HepG2 (cell line): ENCODE measurements at regions not wholly inside any gene's neighbourhood (a gene's known extent, or its start where the extent isn't known, plus 50 kb on each side); places are given as distances from the start of the nearest gene placed in this dataset.

Experiments
- ATAC-seq: fragments of 200-7000 bp; cut with Tn5 transposase; 3 replicates; pipeline ENCODE4 v1.9.1; 2020; ENCODE audit warnings: mild to moderate bottlenecking, moderate library complexity
- BruUV-seq: library from RNA; stranded (reverse); fragments of 400-500 nt; replicated peaks from 2 replicates; lab custom pipeline; 2021; lab: Mats Ljungman, UMichigan
- CTCF ChIA-PET: fragments of 300-600 bp; formaldehyde crosslinking; extraction: SDS; loops from one replicate; lab custom pipeline; 2021; ENCODE audit warnings: low total read pairs, inconsistent platforms, low intra/inter-chr PET ratio; lab: Yijun Ruan, JAX
- POLR2A ChIA-PET: fragments of 350-600 bp; sonication (Branson Sonifier 250); formaldehyde crosslinking; loops from one replicate; lab custom pipeline; 2020; ENCODE audit warnings: antibody characterized with exemption, inconsistent platforms; lab: Yijun Ruan, JAX
- DNase-seq: peaks from one replicate; pipeline ENCODE4 v3.0.0-alpha.2; 2015; ENCODE audit warnings: low spot score
- FAIRE-seq: peaks from 3 replicates; lab custom pipeline; 2011; peaks lifted over from hg19 to GRCh38; lab: Jason Lieb, UNC
- H2AFZ ChIP-seq: one replicate; pipeline ENCODE4 v1.6.1; 2011; ENCODE audit warnings: low read length, inconsistent platforms
- H3K27ac ChIP-seq: fragments of 300-600 bp; 3 replicates; pipeline ENCODE4 v1.8.0; 2011; ENCODE audit warnings: mixed run types, mild to moderate bottlenecking, mixed read lengths, low read length, inconsistent platforms; ENCODE audit not compliant: insufficient read depth; ENCODE audit errors: extremely low read length
- H3K27me3 ChIP-seq, 2 experiments: fragments of 200-600 bp in 1 of 2; 2 replicates in 1 of 2; 3 replicates in 1 of 2; pipeline versions ENCODE4 v1.6.0 to v1.8.0; 2011; ENCODE audit warnings: low read length in 2 of 2, mild to moderate bottlenecking in 2 of 2, moderate library complexity in 2 of 2, inconsistent platforms in 1 of 2; ENCODE audit not compliant: insufficient read depth in 2 of 2, control insufficient read depth in 1 of 2
- H3K36me3 ChIP-seq, 2 experiments: fragments of 200-600 bp in 1 of 2; replicated peaks in 1 of 2; 2 replicates in 1 of 2; 3 replicates in 1 of 2; pipeline versions ENCODE4 v1.5.1 to v1.8.0; 2011; ENCODE audit warnings: low read length in 2 of 2, inconsistent platforms in 1 of 2; ENCODE audit not compliant: insufficient read depth in 2 of 2, control insufficient read depth in 1 of 2
- H3K4me1 ChIP-seq: 2 replicates; pipeline ENCODE4 v1.5.1; 2012; ENCODE audit warnings: low read length, inconsistent platforms; ENCODE audit not compliant: insufficient read depth
- H3K4me2 ChIP-seq: 2 replicates; pipeline ENCODE4 v1.6.0; 2011; ENCODE audit warnings: low read depth, low read length, inconsistent platforms
- H3K4me3 ChIP-seq, 3 experiments: fragments of 200-600 bp in 1 of 3; sonication (generic), shearing (Covaris generic) in 1 of 3; replicated peaks in 1 of 3; 2 replicates each; pipeline ENCODE4 v1.5.1; 2011 to 2016; ENCODE audit warnings: low read length in 3 of 3, inconsistent platforms in 2 of 3, low read depth in 2 of 3, mild to moderate bottlenecking in 2 of 3, control low read depth in 1 of 3, mixed read lengths in 1 of 3; ENCODE audit not compliant: insufficient read depth in 1 of 3
- H3K79me2 ChIP-seq: one replicate; pipeline ENCODE4 v1.6.1; 2011; ENCODE audit warnings: low read length, inconsistent platforms; ENCODE audit not compliant: insufficient read depth
- H3K9ac ChIP-seq: 2 replicates; pipeline ENCODE4 v1.6.0; 2011; ENCODE audit warnings: mild to moderate bottlenecking, low read depth, low read length, inconsistent platforms; ENCODE audit not compliant: insufficient read depth
- H3K9me3 ChIP-seq: 2 replicates; pipeline ENCODE4 v1.5.1; 2012; ENCODE audit warnings: mild to moderate bottlenecking, low read length
- H4K20me1 ChIP-seq: 2 replicates; pipeline ENCODE4 v1.6.0; 2011; ENCODE audit warnings: inconsistent platforms, mild to moderate bottlenecking, low read length, moderate library complexity; ENCODE audit not compliant: insufficient read depth
- HDAC2 ChIP-seq: sonication (generic); formaldehyde crosslinking; IDR thresholded peaks from 2 replicates; pipeline ENCODE4 v1.4.0; 2020; ENCODE audit warnings: missing genetic modification reagents
- MBNL3 ChIP-seq: fragments of 250-450 bp; sonication (Bioruptor Pico); conservative IDR thresholded peaks from 2 replicates; pipeline ENCODE4 v1.8.0; 2022; ENCODE audit warnings: mild to moderate bottlenecking, inconsistent platforms
- NR3C1 ChIP-seq: sonication (generic); formaldehyde crosslinking; IDR thresholded peaks from 2 replicates; pipeline ENCODE4 v1.4.0; 2020; ENCODE audit warnings: missing genetic modification reagents
- RFXAP ChIP-seq: sonication (generic); formaldehyde crosslinking; IDR thresholded peaks from 2 replicates; pipeline ENCODE4 v1.4.0; 2020; ENCODE audit warnings: missing genetic modification reagents, borderline replicate concordance
- RXRB ChIP-seq: IDR thresholded peaks from 2 replicates; pipeline ENCODE4 v1.6.1; 2016; ENCODE audit warnings: borderline replicate concordance, missing genetic modification reagents, missing compliant biosample characterization
- ZKSCAN1 ChIP-seq: fragments of 150-350 bp; IDR thresholded peaks from 2 replicates; pipeline ENCODE4 v1.6.1; 2014; ENCODE audit warnings: low read length
- ZNF101 ChIP-seq: sonication (generic); formaldehyde crosslinking; IDR thresholded peaks from 2 replicates; pipeline ENCODE4 v1.4.0; 2020; ENCODE audit warnings: mild to moderate bottlenecking, low read depth, missing genetic modification reagents, borderline replicate concordance
- ZNF333 ChIP-seq: sonication (generic); formaldehyde crosslinking; IDR thresholded peaks from 2 replicates; pipeline ENCODE4 v1.4.0; 2020; ENCODE audit warnings: mild to moderate bottlenecking, missing genetic modification reagents, borderline replicate concordance
- ZNF382 ChIP-seq: sonication (generic); formaldehyde crosslinking; IDR thresholded peaks from 2 replicates; pipeline ENCODE4 v1.5.0; 2020; ENCODE audit warnings: missing genetic modification reagents, mild to moderate bottlenecking, borderline replicate concordance
- WGBS: methylation state at CpG from one replicate; pipeline ENCODE4 v1.1.6; 2017; ENCODE audit warnings: low lambda C conversion rate; 5-methylcytosine and 5-hydroxymethylcytosine counted together
- in situ Hi-C: cut with HindIII; loops from 2 replicates; pipeline ENCODE4 v1.10.0; 2017; ENCODE audit warnings: low pct_unique_long_range_greater_than_20kb; ENCODE audit not compliant: extremely low pct_ligation_motif_present
- intact Hi-C: fragments of 100-400 bp; cut with micrococcal nuclease; formaldehyde crosslinking; loops from one replicate; pipeline ENCODE4 v1.10.0; 2022; ENCODE audit not compliant: unreplicated experiment
- TF ChIP-seq, protein P1 (sequence below): sonication (generic); formaldehyde crosslinking; conservative IDR thresholded peaks from 2 replicates; pipeline ENCODE4 v1.8.0; 2022; ENCODE audit warnings: mild to moderate bottlenecking, moderate library complexity, missing genetic modification reagents
- TF ChIP-seq, protein P2 (sequence below): IDR thresholded peaks from 2 replicates; pipeline ENCODE4 v1.6.1; 2018; ENCODE audit warnings: missing genetic modification reagents, mild to moderate bottlenecking, missing compliant biosample characterization
- TF ChIP-seq, protein P3 (sequence below): sonication (generic); formaldehyde crosslinking; IDR thresholded peaks from 2 replicates; pipeline ENCODE4 v1.4.0; 2020; ENCODE audit warnings: low read depth, missing genetic modification reagents
- TF ChIP-seq, protein P4 (sequence below): sonication (generic); formaldehyde crosslinking; IDR thresholded peaks from 2 replicates; pipeline ENCODE4 v1.4.0; 2020; ENCODE audit warnings: missing genetic modification reagents
- TF ChIP-seq, protein P5 (sequence below): sonication (generic); formaldehyde crosslinking; IDR thresholded peaks from 2 replicates; pipeline ENCODE4 v1.5.0; 2020; ENCODE audit warnings: missing genetic modification reagents

DNA sequence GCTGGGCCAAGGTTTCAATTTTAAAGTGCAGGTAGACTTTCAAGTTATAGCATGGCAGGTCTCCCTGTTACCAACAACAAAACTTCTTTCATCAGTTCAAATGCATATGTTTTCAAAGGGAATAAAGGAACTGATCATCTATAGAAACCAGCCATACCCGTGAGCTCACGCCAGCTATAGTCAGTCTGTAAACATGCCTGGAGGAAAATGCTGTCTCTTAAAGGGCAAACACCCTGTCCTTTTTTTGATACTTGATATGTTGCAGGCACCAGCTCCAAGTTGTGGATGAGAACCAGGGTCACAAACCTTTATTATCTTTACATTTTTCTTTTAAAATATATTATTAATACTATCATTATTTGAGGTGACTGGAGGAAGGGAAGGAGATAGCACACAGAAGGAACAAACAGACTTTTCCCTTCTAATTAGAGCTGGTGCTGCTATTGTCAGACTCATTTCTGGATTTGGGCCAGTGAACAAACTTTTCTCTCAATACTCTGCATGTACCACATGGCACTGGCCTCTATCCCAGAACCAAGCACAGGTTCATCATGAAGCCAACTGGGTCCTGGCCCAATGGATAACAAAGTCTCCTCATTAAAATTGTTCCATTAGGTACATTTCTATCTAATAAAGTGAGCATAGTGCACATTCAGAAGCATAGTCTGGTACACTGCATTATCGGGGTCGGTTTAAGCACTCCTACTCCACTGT is 1102.4 kb downstream of the SORCS3 start:
- DNase-seq (no peak), FAIRE-seq (no peak), ATAC-seq (no peak)
- 42% methylated on average over 4 of the region's 4 CpGs for WGBS
- in situ Hi-C loops, result no loop called here
- H4K20me1 ChIP-seq, result no peaks in the 10 kb centered on the region
- no peaks in the 10 kb centered on the region for H3K36me3 ChIP-seq
- no peaks in the 10 kb centered on the region for H3K4me1 ChIP-seq
- H3K4me2 ChIP-seq, result no peak overlapping the region
- H3K27ac ChIP-seq, result no peak overlapping the region
- BruUV-seq, result no TSS peak
- no peak overlapping the region for H3K9ac ChIP-seq
- no peaks in the 10 kb centered on the region for H3K27me3 ChIP-seq
- intact Hi-C loops, result no loop called here
- H3K4me3 ChIP-seq, result no peak overlapping the region
- ChIA-PET POLR2A (no interaction called here), CTCF (no interaction called here)
- H3K9me3 ChIP-seq, result peaks cover 44% of the 10 kb centered on the region
- H3K79me2 ChIP-seq, result no peaks in the 10 kb centered on the region
- H2AFZ ChIP-seq, result no peak overlapping the region
- TF ChIP-seq, protein P1, sequence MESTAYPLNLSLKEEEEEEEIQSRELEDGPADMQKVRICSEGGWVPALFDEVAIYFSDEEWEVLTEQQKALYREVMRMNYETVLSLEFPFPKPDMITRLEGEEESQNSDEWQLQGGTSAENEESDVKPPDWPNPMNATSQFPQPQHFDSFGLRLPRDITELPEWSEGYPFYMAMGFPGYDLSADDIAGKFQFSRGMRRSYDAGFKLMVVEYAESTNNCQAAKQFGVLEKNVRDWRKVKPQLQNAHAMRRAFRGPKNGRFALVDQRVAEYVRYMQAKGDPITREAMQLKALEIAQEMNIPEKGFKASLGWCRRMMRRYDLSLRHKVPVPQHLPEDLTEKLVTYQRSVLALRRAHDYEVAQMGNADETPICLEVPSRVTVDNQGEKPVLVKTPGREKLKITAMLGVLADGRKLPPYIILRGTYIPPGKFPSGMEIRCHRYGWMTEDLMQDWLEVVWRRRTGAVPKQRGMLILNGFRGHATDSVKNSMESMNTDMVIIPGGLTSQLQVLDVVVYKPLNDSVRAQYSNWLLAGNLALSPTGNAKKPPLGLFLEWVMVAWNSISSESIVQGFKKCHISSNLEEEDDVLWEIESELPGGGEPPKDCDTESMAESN (CRISPR knock-in tag), result no peak
- TF ChIP-seq, protein P2, sequence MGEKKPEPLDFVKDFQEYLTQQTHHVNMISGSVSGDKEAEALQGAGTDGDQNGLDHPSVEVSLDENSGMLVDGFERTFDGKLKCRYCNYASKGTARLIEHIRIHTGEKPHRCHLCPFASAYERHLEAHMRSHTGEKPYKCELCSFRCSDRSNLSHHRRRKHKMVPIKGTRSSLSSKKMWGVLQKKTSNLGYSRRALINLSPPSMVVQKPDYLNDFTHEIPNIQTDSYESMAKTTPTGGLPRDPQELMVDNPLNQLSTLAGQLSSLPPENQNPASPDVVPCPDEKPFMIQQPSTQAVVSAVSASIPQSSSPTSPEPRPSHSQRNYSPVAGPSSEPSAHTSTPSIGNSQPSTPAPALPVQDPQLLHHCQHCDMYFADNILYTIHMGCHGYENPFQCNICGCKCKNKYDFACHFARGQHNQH, result no peak
- no peak for TF ChIP-seq HDAC2
- TF ChIP-seq ZNF101 (CRISPR knock-in tag), result no peak
- TF ChIP-seq ZNF333, result no peak
- no peak for TF ChIP-seq MBNL3 (CRISPR knock-in tag)
- no peak for TF ChIP-seq RXRB
- TF ChIP-seq NR3C1 (CRISPR knock-in tag), result no peak
- no peak for TF ChIP-seq RFXAP (CRISPR knock-in tag)
- TF ChIP-seq, protein P3, sequence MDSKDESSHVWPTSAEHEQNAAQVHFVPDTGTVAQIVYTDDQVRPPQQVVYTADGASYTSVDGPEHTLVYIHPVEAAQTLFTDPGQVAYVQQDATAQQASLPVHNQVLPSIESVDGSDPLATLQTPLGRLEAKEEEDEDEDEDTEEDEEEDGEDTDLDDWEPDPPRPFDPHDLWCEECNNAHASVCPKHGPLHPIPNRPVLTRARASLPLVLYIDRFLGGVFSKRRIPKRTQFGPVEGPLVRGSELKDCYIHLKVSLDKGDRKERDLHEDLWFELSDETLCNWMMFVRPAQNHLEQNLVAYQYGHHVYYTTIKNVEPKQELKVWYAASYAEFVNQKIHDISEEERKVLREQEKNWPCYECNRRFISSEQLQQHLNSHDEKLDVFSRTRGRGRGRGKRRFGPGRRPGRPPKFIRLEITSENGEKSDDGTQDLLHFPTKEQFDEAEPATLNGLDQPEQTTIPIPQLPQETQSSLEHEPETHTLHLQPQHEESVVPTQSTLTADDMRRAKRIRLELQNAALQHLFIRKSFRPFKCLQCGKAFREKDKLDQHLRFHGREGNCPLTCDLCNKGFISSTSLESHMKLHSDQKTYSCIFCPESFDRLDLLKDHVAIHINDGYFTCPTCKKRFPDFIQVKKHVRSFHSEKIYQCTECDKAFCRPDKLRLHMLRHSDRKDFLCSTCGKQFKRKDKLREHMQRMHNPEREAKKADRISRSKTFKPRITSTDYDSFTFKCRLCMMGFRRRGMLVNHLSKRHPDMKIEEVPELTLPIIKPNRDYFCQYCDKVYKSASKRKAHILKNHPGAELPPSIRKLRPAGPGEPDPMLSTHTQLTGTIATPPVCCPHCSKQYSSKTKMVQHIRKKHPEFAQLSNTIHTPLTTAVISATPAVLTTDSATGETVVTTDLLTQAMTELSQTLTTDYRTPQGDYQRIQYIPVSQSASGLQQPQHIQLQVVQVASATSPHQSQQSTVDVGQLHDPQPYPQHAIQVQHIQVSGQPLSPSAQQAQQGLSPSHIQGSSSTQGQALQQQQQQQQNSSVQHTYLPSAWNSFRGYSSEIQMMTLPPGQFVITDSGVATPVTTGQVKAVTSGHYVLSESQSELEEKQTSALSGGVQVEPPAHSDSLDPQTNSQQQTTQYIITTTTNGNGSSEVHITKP (CRISPR knock-in tag), result no peak
- TF ChIP-seq ZNF382 (CRISPR knock-in tag), result no peak
- TF ChIP-seq, protein P4, sequence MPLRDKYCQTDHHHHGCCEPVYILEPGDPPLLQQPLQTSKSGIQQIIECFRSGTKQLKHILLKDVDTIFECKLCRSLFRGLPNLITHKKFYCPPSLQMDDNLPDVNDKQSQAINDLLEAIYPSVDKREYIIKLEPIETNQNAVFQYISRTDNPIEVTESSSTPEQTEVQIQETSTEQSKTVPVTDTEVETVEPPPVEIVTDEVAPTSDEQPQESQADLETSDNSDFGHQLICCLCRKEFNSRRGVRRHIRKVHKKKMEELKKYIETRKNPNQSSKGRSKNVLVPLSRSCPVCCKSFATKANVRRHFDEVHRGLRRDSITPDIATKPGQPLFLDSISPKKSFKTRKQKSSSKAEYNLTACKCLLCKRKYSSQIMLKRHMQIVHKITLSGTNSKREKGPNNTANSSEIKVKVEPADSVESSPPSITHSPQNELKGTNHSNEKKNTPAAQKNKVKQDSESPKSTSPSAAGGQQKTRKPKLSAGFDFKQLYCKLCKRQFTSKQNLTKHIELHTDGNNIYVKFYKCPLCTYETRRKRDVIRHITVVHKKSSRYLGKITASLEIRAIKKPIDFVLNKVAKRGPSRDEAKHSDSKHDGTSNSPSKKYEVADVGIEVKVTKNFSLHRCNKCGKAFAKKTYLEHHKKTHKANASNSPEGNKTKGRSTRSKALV (CRISPR knock-in tag), result no peak
- TF ChIP-seq, protein P5, sequence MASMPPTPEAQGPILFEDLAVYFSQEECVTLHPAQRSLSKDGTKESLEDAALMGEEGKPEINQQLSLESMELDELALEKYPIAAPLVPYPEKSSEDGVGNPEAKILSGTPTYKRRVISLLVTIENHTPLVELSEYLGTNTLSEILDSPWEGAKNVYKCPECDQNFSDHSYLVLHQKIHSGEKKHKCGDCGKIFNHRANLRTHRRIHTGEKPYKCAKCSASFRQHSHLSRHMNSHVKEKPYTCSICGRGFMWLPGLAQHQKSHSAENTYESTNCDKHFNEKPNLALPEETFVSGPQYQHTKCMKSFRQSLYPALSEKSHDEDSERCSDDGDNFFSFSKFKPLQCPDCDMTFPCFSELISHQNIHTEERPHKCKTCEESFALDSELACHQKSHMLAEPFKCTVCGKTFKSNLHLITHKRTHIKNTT (CRISPR knock-in tag), result no peak
- no peak for TF ChIP-seq ZKSCAN1
